SK-N-SH treated with all-trans-retinoic acid at 6 μM for 48 hours (cell line): ENCODE measurements at regions not wholly inside any gene's neighbourhood (a gene's known extent, or its start where the extent isn't known, plus 50 kb on each side); places are given as distances from the start of the nearest gene placed in this dataset.
"Not testable (repeated sequence)": the region's sequence is repeated elsewhere in the genome, so short reads cannot be mapped to it uniquely, and the experiment has no call there.

Experiments used
- ATAC-seq: fragments of 200-7000 bp; cut with Tn5 transposase; 3 replicates; pipeline ENCODE4 v1.9.1; 2020; ENCODE audit warnings: mild to moderate bottlenecking, moderate library complexity
- ARNTL ChIP-seq: fragments of 450-650 bp; formaldehyde crosslinking; IDR thresholded peaks from 2 replicates; pipeline ENCODE4 v1.5.0; 2020; ENCODE audit warnings: low read depth, mild to moderate bottlenecking, moderate library complexity, borderline replicate concordance
- BACH2 ChIP-seq: fragments of 250-450 bp; sonication (Bioruptor Pico); IDR thresholded peaks from 2 replicates; pipeline ENCODE4 v1.9.0; 2021; ENCODE audit warnings: mild to moderate bottlenecking, borderline replicate concordance
- CSDC2 ChIP-seq: fragments of 250-450 bp; sonication (Bioruptor Pico); IDR thresholded peaks from 2 replicates; pipeline ENCODE4 v1.5.0; 2020; ENCODE audit warnings: mild to moderate bottlenecking, moderate library complexity
- ESRRG ChIP-seq: fragments of 250-450 bp; sonication (Bioruptor Pico); IDR thresholded peaks from 2 replicates; pipeline ENCODE4 v1.6.1; 2021; ENCODE audit warnings: mild to moderate bottlenecking
- GLIS3 ChIP-seq: fragments of 250-450 bp; sonication (Bioruptor Pico); IDR thresholded peaks from 2 replicates; pipeline ENCODE4 v1.5.0; 2020; ENCODE audit warnings: mild to moderate bottlenecking, moderate library complexity
- ISL1 ChIP-seq: fragments of 250-450 bp; sonication (Bioruptor Pico); IDR thresholded peaks from 2 replicates; pipeline ENCODE4 v2.1.2; 2022; ENCODE audit warnings: mild to moderate bottlenecking, moderate library complexity
- OSR1 ChIP-seq: fragments of 250-450 bp; sonication (Bioruptor Pico); IDR thresholded peaks from 2 replicates; pipeline ENCODE4 v1.8.0; 2022; ENCODE audit warnings: moderate library complexity, mild to moderate bottlenecking, inconsistent platforms
- PPARA ChIP-seq: fragments of 250-450 bp; sonication (Bioruptor Pico); IDR thresholded peaks from 2 replicates; pipeline ENCODE4 v1.5.0; 2020; ENCODE audit warnings: mild to moderate bottlenecking, borderline replicate concordance
- SNAI2 ChIP-seq: fragments of 250-450 bp; sonication (Bioruptor Pico); IDR thresholded peaks from 2 replicates; pipeline ENCODE4 v1.5.0; 2020; ENCODE audit warnings: mild to moderate bottlenecking, moderate library complexity
- TCF4 ChIP-seq: fragments of 250-450 bp; sonication (Bioruptor Pico); IDR thresholded peaks from 2 replicates; pipeline ENCODE4 v1.8.0; 2021; ENCODE audit warnings: mild to moderate bottlenecking, moderate library complexity, borderline replicate concordance
- TOX ChIP-seq: fragments of 250-450 bp; sonication (Bioruptor Pico); IDR thresholded peaks from 2 replicates; pipeline ENCODE4 v1.8.0; 2021; ENCODE audit warnings: mild to moderate bottlenecking, moderate library complexity, borderline replicate concordance
- ZC3H10 ChIP-seq: fragments of 250-450 bp; sonication (Bioruptor Pico); IDR thresholded peaks from 2 replicates; pipeline ENCODE4 v1.5.1; 2021; ENCODE audit warnings: mild to moderate bottlenecking, moderate library complexity
- ZFP3 ChIP-seq: fragments of 250-450 bp; sonication (Bioruptor Pico); IDR thresholded peaks from 2 replicates; pipeline ENCODE4 v1.5.0; 2020; ENCODE audit warnings: mild to moderate bottlenecking, moderate library complexity
- ZFP30 ChIP-seq: fragments of 450-650 bp; formaldehyde crosslinking; IDR thresholded peaks from 2 replicates; pipeline ENCODE4 v1.5.0; 2022; ENCODE audit warnings: mild to moderate bottlenecking, moderate library complexity
- ZNF565 ChIP-seq: fragments of 450-650 bp; formaldehyde crosslinking; conservative IDR thresholded peaks from 2 replicates; pipeline ENCODE4 v1.5.0; 2020; ENCODE audit warnings: low read depth, mild to moderate bottlenecking, moderate library complexity
- ZNF70 ChIP-seq: fragments of 450-650 bp; formaldehyde crosslinking; IDR thresholded peaks from 2 replicates; pipeline ENCODE4 v1.5.0; 2020; ENCODE audit warnings: mild to moderate bottlenecking, moderate library complexity
- ZNF8 ChIP-seq: fragments of 450-650 bp; formaldehyde crosslinking; IDR thresholded peaks from 2 replicates; pipeline ENCODE4 v1.5.0; 2020; ENCODE audit warnings: mild to moderate bottlenecking, moderate library complexity
- TF ChIP-seq, protein P1 (sequence below): fragments of 250-450 bp; sonication (Bioruptor Pico); IDR thresholded peaks from 2 replicates; pipeline ENCODE4 v1.5.1; 2020; ENCODE audit warnings: low read depth, mild to moderate bottlenecking, moderate library complexity
- TF ChIP-seq, protein P2 (sequence below): fragments of 250-450 bp; sonication (Bioruptor Pico); IDR thresholded peaks from 2 replicates; pipeline ENCODE4 v1.8.0; 2021; ENCODE audit warnings: low read depth, mild to moderate bottlenecking, moderate library complexity, borderline replicate concordance
- TF ChIP-seq, protein P3 (sequence below): fragments of 250-450 bp; sonication (Bioruptor Pico); IDR thresholded peaks from 2 replicates; pipeline ENCODE4 v1.5.1; 2021; ENCODE audit warnings: mild to moderate bottlenecking, moderate library complexity
- TF ChIP-seq, protein P4 (sequence below): fragments of 250-450 bp; sonication (Bioruptor Pico); IDR thresholded peaks from 2 replicates; pipeline ENCODE4 v1.8.0; 2020; ENCODE audit warnings: mild to moderate bottlenecking, moderate library complexity, borderline replicate concordance

DNA sequence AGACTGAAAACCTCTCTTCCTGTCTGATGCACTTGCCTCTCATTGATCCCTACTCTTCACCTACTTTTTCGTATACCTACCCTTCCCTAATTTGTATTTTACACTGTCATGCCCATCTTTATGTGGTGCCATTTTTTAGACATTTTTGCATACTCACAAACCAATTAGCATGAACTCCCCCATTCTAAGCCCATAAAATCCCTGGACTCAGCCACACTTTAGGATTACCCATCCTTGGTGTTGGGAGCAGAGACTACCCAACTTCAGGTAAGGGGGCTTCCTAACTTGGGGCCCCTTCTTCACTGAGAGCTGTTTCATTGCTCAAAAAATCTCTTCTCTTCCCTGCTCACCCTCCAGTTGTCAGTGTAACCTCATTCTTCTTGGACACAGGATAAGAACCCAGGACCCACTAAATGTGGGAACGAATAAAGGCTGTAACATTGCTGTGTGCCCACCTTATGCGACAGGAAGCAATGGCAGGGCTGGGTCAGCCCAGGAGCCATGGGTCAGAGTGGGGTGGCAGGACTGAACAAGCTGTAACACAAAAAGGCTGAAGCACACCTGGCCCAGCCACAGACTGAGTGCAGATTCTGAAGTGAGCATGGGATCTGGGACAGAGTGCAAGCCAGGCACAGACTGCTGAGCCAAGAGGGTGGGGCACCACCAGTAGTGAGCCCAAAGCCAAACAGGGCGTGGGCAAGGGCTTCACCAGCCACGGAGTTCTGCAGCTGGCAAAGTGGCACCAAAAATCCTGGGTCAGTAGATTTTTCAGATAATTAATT lies 789.1 kb upstream of the HS3ST5 start:
- no peak for ATAC-seq
- TF ChIP-seq BACH2 (CRISPR knock-in tag) (no peak), ZFP3 (no peak), TCF4 (CRISPR knock-in tag) (no peak), ZNF70 (CRISPR knock-in tag) (no peak), SNAI2 (CRISPR knock-in tag) (no peak), ZNF8 (CRISPR knock-in tag) (no peak), OSR1 (CRISPR knock-in tag) (no peak), ZC3H10 (CRISPR knock-in tag) (no peak), ISL1 (no peak), TOX (CRISPR knock-in tag) (no peak), ZFP30 (CRISPR knock-in tag) (no peak), ESRRG (CRISPR knock-in tag) (no peak)
- TF ChIP-seq, protein P1, sequence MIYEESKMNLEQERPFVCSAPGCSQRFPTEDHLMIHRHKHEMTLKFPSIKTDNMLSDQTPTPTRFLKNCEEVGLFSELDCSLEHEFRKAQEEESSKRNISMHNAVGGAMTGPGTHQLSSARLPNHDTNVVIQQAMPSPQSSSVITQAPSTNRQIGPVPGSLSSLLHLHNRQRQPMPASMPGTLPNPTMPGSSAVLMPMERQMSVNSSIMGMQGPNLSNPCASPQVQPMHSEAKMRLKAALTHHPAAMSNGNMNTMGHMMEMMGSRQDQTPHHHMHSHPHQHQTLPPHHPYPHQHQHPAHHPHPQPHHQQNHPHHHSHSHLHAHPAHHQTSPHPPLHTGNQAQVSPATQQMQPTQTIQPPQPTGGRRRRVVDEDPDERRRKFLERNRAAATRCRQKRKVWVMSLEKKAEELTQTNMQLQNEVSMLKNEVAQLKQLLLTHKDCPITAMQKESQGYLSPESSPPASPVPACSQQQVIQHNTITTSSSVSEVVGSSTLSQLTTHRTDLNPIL (CRISPR knock-in tag) = no peak
- TF ChIP-seq, protein P2, sequence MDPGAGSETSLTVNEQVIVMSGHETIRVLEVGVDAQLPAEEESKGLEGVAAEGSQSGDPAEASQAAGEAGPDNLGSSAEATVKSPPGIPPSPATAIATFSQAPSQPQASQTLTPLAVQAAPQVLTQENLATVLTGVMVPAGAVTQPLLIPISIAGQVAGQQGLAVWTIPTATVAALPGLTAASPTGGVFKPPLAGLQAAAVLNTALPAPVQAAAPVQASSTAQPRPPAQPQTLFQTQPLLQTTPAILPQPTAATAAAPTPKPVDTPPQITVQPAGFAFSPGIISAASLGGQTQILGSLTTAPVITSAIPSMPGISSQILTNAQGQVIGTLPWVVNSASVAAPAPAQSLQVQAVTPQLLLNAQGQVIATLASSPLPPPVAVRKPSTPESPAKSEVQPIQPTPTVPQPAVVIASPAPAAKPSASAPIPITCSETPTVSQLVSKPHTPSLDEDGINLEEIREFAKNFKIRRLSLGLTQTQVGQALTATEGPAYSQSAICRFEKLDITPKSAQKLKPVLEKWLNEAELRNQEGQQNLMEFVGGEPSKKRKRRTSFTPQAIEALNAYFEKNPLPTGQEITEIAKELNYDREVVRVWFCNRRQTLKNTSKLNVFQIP (CRISPR knock-in tag) = no peak
- TF ChIP-seq, protein P3, sequence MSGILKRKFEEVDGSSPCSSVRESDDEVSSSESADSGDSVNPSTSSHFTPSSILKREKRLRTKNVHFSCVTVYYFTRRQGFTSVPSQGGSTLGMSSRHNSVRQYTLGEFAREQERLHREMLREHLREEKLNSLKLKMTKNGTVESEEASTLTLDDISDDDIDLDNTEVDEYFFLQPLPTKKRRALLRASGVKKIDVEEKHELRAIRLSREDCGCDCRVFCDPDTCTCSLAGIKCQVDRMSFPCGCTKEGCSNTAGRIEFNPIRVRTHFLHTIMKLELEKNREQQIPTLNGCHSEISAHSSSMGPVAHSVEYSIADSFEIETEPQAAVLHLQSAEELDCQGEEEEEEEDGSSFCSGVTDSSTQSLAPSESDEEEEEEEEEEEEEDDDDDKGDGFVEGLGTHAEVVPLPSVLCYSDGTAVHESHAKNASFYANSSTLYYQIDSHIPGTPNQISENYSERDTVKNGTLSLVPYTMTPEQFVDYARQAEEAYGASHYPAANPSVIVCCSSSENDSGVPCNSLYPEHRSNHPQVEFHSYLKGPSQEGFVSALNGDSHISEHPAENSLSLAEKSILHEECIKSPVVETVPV (CRISPR knock-in tag) = no peak
- TF ChIP-seq, protein P4, sequence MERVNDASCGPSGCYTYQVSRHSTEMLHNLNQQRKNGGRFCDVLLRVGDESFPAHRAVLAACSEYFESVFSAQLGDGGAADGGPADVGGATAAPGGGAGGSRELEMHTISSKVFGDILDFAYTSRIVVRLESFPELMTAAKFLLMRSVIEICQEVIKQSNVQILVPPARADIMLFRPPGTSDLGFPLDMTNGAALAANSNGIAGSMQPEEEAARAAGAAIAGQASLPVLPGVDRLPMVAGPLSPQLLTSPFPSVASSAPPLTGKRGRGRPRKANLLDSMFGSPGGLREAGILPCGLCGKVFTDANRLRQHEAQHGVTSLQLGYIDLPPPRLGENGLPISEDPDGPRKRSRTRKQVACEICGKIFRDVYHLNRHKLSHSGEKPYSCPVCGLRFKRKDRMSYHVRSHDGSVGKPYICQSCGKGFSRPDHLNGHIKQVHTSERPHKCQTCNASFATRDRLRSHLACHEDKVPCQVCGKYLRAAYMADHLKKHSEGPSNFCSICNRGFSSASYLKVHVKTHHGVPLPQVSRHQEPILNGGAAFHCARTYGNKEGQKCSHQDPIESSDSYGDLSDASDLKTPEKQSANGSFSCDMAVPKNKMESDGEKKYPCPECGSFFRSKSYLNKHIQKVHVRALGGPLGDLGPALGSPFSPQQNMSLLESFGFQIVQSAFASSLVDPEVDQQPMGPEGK (CRISPR knock-in tag) = no peak

DNA sequence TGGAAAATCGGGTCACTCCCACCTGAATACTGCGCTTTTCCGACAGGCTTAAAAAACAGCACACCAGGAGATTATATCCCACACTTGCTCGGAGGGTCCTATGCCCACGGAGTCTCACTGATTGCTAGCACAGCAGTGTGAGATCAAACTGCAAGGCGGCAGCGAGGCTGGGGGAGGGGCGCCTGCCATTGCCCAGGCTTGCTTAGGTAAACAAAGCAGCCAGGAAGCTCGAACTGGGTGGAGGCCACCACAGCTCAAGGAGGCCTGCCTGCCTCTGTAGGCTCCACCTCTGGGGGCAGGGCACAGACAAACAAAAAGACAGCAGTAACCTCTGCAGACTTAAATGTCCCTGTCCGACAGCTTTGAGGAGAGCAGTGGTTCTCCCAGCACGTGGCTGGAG lies 778.7 kb upstream of the HS3ST5 start:
- not testable (repeated sequence) for ATAC-seq

DNA sequence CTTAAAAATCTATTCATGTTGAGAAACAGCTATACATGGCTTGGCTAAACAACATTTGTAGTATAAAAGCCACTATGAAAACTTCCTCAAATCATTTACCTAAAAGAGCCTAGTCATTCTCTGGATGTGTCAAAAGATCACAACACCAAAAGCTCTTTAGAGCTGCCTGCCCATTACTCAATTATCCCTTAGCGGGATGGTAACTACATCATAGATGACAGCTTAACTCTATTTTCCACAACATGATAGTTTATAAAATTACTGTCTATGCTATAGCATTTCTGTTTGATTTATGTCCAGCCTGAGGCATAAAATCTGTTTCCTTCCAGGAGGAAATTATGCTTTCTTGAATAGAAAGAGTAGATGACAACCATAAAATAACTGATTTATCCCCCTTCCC lies 777.6 kb upstream of the HS3ST5 start:
- TF ChIP-seq ISL1 = 0 out of 2 replicates have a peak, but pooled peaks have one; percentile 11
- TF ChIP-seq ZNF565 = no peak
- TF ChIP-seq GLIS3 (CRISPR knock-in tag) = no peak

DNA sequence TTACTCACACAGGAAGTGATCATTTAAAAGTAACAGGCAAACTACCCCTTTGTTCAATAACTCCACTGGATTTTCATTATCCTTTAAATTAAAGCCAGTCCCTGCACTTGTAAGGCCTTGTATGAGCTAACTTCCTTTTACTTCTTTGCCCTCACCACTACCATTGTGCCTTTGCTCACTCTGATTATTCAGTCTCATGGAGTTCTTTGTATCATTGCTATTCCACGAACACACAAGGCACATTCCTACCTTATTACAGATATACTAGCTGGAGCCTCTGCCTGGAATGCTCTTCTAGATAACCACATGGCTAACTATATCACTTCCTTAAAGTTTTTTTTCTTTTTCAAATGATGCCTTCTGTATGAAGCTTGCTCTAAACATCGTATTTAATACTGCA lies 748.6 kb upstream of the HS3ST5 start:
- no peak for ATAC-seq
- TF ChIP-seq, protein P1 (CRISPR knock-in tag) = no peak
- TF ChIP-seq PPARA (CRISPR knock-in tag) (no peak), ARNTL (CRISPR knock-in tag) (no peak), ZFP3 (no peak), CSDC2 (CRISPR knock-in tag) (no peak), BACH2 (CRISPR knock-in tag) (no peak), ZC3H10 (CRISPR knock-in tag) (no peak), GLIS3 (CRISPR knock-in tag) (no peak), ZFP30 (CRISPR knock-in tag) (no peak), TOX (CRISPR knock-in tag) (no peak), OSR1 (CRISPR knock-in tag) (no peak), TCF4 (CRISPR knock-in tag) (no peak), SNAI2 (CRISPR knock-in tag) (no peak)
- TF ChIP-seq, protein P2 (CRISPR knock-in tag) = no peak

More for the DNA sequence above, 777.6 kb upstream of the HS3ST5 start:
- no peak for ATAC-seq
